ENCODE measurements at regions not wholly inside any gene's neighbourhood (a gene's known extent, or its start where the extent isn't known, plus 50 kb on each side); places are given as distances from the start of the nearest gene placed in this dataset.

DNA sequence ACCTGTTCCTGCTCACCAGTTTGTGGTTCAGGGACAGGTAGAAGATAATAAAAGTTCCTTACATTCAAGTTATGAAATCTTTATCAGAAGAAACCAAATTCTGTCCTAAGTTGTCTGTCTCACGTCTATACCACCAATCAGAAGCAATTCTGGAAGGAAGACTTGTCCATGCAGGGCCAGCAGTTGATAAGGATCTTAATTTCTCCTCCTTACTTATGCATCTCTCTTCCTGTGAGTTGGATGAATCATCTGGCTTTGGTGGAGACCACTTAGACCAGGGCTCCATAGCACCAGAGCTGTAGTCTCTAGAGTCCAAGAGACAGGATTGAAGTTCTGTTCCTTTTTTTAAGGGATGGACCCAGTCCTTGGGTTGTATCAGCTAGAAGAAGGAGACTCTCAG, 106.5 kb downstream of the APOB start:
- H3K36me3 Mint-ChIP-seq (ENCODE audit: low read depth) = no peaks in the 10 kb centered on the region
- TF ChIP-seq, protein P1, sequence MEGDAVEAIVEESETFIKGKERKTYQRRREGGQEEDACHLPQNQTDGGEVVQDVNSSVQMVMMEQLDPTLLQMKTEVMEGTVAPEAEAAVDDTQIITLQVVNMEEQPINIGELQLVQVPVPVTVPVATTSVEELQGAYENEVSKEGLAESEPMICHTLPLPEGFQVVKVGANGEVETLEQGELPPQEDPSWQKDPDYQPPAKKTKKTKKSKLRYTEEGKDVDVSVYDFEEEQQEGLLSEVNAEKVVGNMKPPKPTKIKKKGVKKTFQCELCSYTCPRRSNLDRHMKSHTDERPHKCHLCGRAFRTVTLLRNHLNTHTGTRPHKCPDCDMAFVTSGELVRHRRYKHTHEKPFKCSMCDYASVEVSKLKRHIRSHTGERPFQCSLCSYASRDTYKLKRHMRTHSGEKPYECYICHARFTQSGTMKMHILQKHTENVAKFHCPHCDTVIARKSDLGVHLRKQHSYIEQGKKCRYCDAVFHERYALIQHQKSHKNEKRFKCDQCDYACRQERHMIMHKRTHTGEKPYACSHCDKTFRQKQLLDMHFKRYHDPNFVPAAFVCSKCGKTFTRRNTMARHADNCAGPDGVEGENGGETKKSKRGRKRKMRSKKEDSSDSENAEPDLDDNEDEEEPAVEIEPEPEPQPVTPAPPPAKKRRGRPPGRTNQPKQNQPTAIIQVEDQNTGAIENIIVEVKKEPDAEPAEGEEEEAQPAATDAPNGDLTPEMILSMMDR (conservative IDR thresholded peaks at IDR 0.05) = no peak
- no peaks in the 10 kb centered on the region for H3K4me1 Mint-ChIP-seq
- H3K27ac Mint-ChIP-seq (ENCODE audit: unreplicated experiment) = no peak overlapping the region
- H3K4me3 Mint-ChIP-seq = no peak overlapping the region
- DNase-seq (ENCODE audit: low read depth, low spot score) = no peak
- H3K27me3 Mint-ChIP-seq (ENCODE audit: low read depth) = peaks cover 82% of the 10 kb centered on the region
- H3K9me3 Mint-ChIP-seq = no peaks in the 10 kb centered on the region

DNA sequence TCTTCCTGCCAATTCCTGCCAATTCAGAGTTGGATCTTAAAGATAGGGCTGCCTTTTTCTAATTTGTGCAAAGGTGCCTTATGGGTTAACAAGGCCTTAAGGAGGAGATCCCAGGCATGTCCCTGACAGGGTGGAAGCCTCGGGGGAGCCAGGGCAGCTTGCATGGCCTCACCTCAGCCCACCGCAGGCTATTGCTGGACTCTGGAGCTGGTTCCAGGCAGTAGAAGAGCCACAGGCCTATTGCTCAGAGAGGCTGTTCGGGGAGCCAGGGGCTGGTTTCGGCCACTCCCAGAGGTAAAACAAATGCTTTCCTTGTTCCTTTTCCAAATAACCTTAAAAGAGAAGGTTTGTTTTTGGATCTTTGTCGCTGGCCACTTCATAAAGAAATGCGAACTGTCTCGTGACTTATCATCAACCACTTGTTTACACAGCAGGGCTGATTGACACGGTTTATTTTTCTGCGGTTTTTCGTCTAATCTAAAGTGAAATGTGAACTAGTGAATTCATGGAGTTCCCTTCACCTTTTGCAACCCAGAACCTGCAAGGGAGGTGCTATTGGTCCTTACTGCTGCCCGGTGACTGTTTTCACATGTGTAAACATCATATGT, 108.6 kb downstream of the APOB start:
- TF ChIP-seq, protein P1 (conservative IDR thresholded peaks at IDR 0.05) = no peak
- H3K9me3 Mint-ChIP-seq = no peaks in the 10 kb centered on the region
- H3K27me3 Mint-ChIP-seq (ENCODE audit: low read depth) = peaks cover 84% of the 10 kb centered on the region
- H3K27ac Mint-ChIP-seq (ENCODE audit: unreplicated experiment) = no peak overlapping the region
- H3K4me3 Mint-ChIP-seq = no peak overlapping the region
- DNase-seq (ENCODE audit: low read depth, low spot score) = no peak
- no peaks in the 10 kb centered on the region for H3K36me3 Mint-ChIP-seq (ENCODE audit: low read depth)
- H3K4me1 Mint-ChIP-seq = no peaks in the 10 kb centered on the region

DNA sequence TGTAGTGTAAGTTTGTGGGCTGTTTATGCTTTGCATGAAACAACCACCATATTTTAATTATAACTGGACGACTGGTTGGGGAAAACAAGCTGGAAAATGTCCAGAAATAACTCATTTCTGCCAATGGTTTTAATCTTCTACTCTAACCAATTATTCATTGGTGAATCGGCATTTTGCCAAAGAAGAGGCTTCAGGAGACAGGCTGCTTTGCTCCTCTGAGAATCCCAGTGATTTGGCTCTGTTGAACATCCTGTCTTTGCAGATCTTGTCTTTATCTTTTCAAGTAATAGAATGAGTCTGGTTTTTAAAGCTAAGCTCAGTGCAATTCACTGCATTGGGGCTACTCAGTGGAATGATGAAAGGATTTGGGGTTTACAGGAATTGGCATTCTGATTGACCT, 109.6 kb downstream of the APOB start:
- no peaks in the 10 kb centered on the region for H3K9me3 Mint-ChIP-seq
- no peaks in the 10 kb centered on the region for H3K36me3 Mint-ChIP-seq (ENCODE audit: low read depth)
- H3K27ac Mint-ChIP-seq (ENCODE audit: unreplicated experiment) = no peak overlapping the region
- DNase-seq (ENCODE audit: low read depth, low spot score) = no peak
- no peak overlapping the region for H3K4me3 Mint-ChIP-seq
- H3K27me3 Mint-ChIP-seq (ENCODE audit: low read depth) = peaks cover 82% of the 10 kb centered on the region
- TF ChIP-seq, protein P1 (conservative IDR thresholded peaks at IDR 0.05) = no peak
- no peaks in the 10 kb centered on the region for H3K4me1 Mint-ChIP-seq

DNA sequence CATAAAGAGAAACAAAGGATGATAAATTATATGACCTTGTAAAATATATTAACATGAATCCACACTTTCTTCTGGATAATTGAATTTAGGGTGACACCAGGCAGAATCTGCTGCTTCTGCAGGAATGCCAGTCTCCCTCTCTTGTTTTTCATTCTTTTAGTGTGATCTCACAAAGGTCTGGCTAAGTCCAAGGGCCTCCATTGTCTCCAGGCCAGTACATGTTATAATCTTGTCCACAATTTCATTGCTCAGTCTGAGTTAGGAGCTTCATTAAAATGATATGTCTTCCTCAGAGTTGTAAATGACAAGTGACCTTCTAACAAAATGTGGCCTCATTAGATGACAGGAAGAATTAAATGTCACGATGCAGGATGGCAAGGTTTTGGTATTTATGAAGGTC, 110.2 kb downstream of the APOB start:
- peaks cover 80% of the 10 kb centered on the region for H3K27me3 Mint-ChIP-seq (ENCODE audit: low read depth)
- no peak for DNase-seq (ENCODE audit: low read depth, low spot score)
- peaks cover 4% of the 10 kb centered on the region for H3K9me3 Mint-ChIP-seq
- H3K4me3 Mint-ChIP-seq = no peak overlapping the region
- no peaks in the 10 kb centered on the region for H3K4me1 Mint-ChIP-seq
- H3K36me3 Mint-ChIP-seq (ENCODE audit: low read depth) = no peaks in the 10 kb centered on the region
- H3K27ac Mint-ChIP-seq (ENCODE audit: unreplicated experiment) = no peak overlapping the region
- TF ChIP-seq, protein P1 (conservative IDR thresholded peaks at IDR 0.05) = no peak

DNA sequence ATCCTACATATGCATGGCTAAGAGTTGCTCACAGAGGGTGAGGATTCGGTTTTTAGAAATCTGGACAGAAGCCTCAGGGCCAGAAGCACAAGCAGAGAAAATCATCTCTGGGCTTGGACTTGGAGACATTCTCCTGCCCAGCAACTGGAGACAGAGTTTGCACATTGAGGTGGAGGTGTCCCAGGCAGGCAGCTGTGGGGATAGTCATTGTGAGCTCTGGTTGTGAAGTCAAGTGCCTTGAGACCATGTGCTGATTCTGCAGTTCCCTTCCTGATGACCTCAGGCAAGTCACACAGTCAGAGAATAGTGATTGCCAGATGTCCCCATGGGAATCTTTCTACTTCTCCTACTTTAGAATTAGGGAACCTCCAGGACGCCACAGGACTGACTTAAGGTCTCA, 108.4 kb upstream of the LDAH start:
- Mint-ChIP-seq H3K27me3 (ENCODE audit: low read depth) (peaks cover 74% of the 10 kb centered on the region), H3K9me3 (peaks cover 7% of the 10 kb centered on the region), H3K27ac (ENCODE audit: unreplicated experiment) (no peak overlapping the region), H3K36me3 (ENCODE audit: low read depth) (no peaks in the 10 kb centered on the region), H3K4me3 (no peak overlapping the region), H3K4me1 (no peaks in the 10 kb centered on the region)
- no peak for DNase-seq (ENCODE audit: low read depth, low spot score)
- TF ChIP-seq, protein P1 (conservative IDR thresholded peaks at IDR 0.05) = no peak

Data from neural crest cell (in vitro differentiated cells).